Superior temporal gyrus (tissue), 1 donor: ENCODE measurements at regions not wholly inside any gene's neighbourhood (a gene's known extent, or its start where the extent isn't known, plus 50 kb on each side); places are given as distances from the start of the nearest gene placed in this dataset.
"Not testable (repeated sequence)": the region's sequence is repeated elsewhere in the genome, so short reads cannot be mapped to it uniquely, and the experiment has no call there.

ENCODE experiments used
- DNase-seq: peaks from one replicate; pipeline ENCODE4 v3.0.0-alpha.2; 2016; ENCODE audit errors: extremely low spot score

DNA sequence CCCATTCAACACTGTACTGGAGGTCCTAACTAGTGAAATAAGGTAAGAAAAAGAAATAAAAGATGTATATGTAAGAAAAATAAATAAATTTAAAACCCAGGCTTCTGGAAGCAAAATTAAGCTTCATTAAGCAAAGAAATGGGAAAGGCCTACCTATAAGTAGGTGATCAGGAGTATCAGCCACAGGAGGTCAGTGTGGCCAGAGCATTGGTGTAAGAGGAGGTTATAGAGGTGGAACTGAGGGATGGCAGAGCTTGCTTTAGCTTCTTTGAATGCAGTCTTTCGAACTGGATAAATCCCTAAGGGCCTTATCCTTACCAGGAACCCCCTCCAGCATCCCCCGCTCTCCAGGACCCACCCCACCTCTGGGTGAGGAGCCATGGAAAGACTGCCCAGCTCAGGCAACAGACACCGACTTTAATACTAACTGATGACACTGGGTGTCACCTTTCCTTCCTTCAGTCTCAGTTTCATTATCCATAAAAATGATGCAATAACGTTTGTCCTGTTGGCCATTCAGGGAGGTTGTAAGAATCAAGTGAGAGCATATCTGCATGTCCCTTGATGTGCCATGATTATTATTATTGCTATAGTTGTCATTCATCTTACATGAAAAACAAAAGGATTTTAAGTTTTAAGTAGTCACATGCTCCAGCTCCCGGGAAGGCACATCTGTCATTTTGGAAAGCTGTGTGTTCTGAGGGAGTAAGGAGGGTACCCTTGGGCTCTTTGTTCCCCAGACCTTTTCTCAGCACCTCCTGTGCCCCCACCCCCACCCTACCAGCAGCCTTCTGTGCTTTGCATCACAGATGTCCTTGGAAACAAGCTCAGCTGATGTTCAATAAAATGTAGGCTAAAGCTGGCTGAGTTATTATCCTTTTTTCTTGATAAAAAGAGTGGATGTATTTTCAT is 50.8 kb upstream of the CTNNA1 start:
- DNase-seq = no peak

DNA sequence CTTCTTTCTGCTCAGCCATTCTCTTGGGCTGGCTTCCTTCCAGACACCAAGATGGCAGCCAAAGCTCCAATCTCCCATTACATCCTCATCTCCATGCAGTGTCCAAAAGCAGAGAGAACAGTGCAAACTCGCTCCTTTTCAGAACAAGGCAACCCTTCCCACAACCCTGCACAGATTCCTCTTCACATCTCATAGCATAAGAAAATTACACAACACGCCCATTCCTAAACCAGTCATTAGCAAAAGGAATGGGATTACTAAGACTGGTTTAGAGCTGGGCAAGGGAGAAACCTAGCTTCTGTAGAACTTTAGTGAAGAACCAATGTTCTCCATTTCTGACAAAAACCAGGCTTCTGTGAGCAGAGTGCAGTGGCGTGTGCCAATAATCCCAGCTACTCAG is 51.5 kb upstream of the CTNNA1 start:
- no peak for DNase-seq

DNA sequence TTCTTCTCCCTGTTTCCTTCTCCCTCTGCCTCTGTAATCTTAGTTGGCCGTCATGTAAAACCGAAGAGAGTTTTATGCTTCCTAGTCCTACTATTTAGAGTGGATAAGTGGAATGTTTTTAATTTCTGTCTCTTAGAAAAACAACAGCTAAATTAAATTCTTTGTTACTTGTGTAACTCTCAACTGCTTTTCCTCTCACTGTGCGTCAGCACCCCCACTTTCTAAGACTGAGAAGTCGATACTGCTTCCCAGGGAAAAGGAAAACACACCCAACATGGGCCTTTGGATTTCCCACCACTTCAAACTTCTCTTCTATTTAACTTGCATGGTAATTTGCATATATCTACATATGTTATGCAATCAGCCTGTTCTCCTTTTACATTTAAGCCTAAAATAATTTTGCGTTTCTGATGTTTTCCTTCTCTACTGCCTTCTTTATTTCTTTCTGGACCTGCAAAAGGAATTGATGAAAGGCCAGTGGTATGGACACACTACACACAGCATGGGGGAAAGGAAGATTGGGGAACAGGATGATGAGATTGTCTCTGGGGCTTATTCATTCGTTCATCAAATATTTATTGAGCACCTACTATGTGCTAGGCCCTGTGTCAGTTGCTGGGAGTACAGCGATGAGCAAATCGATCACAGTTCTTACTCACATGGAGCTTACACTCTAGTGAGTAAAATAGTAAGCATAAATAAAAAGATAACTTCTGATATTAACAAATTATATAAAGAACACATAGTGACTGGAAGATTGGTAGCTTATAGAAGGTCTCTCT is 52.5 kb upstream of the CTNNA1 start:
- no peak for DNase-seq

DNA sequence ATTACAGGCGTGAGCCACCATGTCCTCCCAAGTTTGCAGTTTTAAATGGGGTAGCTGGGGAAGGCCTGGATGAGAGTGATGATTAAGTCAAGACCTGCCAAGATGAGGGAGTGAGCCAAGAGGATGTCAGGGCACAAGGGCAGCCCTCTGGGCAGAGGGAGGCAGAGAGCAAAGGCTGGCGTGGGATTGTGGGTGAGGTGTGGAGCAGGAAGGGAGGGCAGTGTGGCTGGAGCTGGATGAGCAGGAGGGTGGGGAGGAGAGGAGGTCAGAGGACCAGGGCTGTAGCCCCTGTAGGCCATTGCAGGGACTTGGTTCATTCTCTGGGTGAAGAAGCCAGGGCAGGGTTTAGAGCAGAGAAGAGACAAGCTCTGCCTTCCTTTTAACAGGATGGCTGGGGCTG is 53.7 kb upstream of the CTNNA1 start:
- no peak for DNase-seq

DNA sequence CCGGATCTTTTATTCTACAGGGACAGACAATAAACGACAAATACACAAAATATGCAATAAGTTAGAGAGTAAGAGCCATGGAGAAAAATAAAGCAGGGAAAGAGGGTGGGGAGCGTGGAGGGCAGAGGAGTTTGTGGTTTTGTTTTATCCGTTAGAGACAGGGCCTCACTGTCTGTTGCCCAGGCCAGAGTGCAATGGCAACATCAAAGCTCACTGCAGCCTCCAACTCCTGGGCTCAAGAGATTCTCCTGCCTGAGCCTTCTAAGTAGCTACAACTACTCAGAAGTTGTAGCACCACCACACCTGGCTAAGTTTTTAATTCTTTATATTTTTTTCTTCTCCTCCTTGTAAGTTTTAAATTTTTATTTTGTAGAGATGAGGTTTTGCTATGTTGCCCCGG is 54.5 kb upstream of the CTNNA1 start:
- no peak for DNase-seq

DNA sequence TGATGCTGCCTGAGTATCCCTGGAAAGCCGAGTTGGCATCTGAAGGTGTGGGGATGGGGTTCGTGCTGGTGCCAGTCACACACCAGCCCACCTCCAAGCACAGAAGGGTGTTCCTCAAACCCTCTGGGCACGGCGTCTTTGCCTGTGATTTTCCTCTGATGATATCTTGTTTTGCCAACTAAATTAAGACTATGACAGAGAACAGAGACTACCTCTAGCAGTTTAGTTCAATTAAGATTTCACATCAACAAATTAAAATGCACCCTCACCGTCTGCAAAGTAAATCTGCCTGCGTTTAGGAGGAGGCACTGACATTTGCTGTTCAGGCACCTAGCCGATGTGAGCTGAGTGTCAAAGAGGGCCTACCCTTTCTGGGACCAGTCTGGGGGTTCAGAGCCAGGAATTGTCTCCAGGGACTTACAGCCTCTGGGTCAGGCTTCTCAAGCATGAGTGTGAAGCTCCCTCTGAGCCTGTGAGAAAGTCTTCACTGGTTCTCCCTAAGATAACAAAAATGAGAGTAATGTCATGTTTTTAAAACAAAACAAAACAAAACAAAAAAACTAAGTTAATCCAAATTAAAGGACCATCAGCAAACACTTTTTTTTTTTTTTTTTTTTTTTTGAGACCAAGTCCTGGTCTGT is 55.4 kb upstream of the CTNNA1 start:
- DNase-seq = no peak

DNA sequence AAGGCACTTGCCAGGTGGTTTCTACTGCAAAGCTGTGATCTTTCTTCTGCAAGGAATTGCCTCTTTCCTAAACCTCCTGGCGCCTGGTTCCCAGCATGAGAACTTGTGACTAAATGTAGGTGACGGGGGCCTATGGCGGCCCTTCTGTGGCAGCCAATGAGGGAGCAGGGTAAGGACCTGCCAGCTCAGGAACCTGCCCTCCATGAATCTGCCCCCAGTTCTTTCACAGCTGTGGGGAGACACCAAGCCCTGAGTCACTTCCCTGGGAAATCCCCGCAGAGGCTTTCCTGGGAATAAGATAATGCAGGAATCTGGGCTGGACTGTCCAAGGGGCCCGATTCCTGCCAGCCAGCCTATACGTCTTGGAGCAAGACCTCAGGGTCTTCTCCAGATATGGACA is 56.7 kb upstream of the CTNNA1 start:
- DNase-seq = no peak

DNA sequence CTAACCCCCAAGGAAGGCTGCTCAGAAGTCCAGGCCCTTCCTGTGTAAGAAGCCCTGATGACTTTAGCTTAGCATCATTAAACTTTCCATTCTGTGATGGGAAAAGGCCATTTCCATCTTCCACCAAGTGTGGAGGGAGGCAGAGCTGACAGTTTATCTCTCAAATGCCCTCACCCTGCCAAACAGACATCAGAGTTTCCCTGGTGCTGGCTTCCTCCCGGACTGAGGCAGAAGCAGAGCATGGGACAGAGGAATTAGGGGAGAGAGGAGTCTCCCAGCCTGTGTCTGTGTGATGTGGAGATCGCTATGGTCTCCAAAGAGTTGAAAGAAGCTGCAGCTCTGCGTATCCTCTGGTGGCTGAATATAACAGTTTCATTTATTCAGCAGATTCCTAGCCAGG is 57.4 kb upstream of the CTNNA1 start:
- DNase-seq = no peak

DNA sequence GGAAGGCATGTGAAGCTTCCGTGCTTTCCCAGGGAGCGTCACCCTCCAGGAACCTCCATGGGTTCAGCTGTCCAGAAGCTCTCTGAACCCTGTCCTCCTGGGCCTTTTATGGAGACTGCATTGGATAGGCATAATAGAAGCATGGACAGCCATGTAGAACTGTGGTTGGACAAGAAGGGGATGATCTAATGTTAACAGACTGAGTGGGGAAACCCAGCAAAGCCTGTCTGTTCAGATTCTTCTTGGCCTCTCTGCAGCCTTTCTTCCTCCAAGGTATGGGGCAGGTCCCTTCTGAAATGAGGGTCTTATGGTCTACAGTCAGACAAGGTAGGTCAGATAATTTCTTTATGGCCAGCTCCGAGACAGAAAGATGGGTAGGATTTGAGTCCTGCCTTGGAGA is 59.1 kb upstream of the CTNNA1 start:
- DNase-seq = no peak

DNA sequence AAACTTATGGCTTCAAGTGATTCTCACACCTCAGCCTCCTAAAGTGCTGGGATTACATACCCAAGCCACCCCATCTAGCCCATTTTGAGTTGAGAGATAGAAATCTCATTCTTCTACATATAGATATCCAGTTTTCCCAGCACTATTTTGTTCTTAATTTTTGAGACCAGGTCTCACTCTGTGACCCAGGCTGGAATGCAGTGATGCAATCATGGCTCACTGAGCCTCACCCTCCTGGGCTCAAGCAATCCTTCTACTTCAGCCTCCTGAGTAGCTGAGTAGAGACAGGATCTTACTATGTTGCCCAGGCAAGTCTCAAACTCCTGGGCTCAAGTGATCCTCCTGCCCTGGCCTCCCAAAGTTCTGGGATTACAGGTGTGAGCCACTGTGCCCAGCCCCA is 60.9 kb upstream of the CTNNA1 start:
- no peak for DNase-seq

DNA sequence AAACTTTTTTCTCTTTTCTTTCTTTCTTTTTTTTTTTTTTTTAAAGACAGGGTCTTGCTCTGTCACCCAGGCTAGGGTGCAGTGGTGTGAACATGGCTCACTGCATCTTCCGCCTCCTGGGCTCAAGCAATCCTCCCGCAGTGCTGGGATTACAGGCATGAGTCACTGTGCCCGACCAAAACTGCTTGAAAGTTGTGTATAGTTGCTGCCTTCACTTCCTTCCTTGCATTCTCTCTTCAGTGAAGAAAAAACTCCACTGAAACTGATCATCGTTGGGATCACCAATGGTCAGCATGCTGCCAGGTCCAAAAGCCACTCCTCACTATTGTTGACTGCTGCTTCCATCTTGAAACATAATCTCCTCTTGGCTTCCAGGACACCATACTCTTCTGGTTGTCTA is 66.6 kb upstream of the CTNNA1 start:
- DNase-seq = no peak

DNA sequence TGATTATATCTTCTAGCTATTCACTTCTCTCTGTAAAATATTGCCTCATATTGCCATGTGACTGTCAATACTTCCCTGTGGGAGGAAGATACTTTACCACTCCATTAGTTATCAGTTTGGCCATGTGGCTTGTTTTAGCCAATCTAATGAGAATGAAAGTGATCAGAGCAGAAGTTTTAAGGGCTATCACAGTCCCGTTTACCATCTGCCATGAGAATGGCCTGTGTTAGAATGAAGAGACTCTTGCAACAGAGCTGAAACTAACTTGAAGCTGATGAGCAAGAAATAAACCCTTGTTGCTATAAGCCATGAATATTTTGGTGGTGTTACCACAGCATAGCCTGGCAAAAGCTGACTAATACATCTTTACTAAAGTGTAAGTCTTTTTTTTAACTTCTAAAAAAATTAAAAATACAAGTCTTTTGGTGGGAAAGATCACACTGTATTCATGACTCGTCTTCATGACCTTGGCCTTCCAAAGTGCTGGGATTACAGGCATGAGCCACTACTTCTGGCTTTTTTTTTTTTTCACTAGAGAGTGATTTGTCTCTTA is 68.0 kb upstream of the CTNNA1 start:
- DNase-seq = no peak

DNA sequence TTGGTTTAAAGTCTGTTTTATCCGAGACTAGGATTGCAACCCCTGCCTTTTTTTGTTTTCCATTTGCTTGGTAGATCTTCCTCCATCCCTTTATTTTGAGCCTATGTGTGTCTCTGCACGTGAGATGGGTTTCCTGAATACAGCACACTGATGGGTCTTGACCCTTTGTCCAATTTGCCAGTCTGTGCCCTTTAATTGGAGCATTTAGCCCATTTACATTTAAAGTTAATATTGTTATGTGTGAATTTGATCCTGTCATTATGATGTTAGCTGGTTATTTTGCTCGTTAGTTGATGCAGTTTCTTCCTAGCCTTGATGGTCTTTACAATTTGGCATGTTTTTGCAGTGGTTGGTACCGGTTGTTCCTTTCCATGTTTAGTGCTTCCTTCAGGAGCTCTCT is 70.8 kb upstream of the CTNNA1 start:
- not testable (repeated sequence) for DNase-seq

DNA sequence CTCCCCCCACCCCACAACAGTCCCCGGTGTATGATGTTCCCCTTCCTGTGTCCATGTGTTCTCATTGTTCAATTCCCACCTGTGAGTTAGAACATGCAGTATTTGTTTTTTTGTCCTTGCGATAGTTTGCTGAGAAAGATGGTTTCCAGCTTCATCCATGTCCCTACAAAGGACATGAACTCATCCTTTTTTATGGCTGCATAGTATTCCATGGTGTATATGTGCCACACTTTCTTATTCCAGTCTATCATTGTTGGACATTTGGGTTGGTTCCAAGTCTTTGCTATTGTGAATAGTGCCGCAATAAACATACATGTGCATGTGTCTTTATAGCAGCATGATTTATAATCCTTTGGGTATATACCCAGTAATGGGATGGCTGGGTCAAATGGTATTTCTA is 74.4 kb upstream of the CTNNA1 start:
- DNase-seq = not testable (repeated sequence)

DNA sequence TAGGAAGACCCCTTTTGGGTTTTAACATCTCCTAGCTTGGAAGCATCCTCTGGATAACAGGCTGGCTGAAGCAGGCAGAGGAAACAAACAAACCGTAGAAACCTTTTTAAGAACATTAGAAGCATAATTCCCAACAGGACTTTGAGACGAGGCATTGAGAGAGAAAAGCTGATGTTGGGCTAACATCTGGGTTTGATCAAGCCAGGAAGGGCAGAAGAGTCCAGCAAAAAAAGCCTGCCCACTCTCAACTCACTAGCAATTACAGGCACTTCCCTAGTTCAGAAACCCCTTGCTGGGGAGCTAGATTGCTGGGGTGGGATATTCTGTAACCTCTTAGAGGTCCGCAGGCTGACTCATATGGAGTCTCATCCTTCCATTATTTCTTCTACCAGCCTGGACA is 75.4 kb upstream of the CTNNA1 start:
- no peak for DNase-seq

DNA sequence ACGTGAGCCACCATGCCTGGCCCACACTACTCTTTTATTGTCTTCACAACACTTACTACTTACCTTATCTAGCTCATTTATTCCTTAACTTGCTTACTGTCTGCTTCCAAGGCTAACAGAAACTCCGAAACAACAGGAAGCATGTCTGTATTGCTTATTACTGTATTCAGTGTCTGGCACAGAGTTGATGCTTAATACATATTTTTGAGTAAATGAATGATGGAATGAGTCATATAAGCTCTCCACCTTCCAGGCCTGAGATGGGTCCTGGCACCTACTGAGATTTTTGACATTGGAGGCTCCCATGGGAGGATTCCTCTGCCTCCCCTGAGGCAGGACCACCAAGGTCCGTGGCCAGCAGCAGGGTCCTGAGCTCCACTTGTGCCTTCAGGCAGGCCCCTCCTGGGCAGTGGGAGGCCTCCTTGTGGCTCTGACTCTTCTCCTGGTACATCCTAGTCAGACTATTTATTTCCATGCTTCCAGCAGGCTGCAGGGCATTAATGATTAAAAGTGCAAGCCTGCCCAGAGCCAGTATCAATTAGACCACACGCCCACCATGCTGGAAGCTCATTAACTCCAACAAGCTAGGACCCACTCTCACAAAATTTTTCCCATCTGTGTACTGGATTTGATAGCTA is 76.5 kb upstream of the CTNNA1 start:
- DNase-seq = no peak

DNA sequence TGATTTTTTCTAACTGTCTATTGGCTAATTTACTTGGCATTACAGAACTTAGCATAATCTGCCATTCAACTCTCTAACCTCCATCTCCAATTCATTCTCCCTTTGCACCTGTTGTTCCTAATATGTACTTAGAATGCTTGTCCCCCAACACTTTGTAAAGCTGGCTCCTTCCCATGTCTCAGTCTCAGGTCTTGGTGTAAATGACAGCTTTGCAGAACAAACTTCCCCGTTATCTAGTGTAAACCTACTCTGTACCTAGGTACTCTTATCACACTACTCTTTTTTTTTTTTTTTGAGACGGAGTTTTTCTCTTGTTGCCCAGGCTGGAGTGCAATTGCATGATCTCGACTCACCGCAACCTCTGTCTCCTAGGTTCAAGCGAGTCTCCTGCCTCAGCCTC is 77.2 kb upstream of the CTNNA1 start:
- DNase-seq = no peak

DNA sequence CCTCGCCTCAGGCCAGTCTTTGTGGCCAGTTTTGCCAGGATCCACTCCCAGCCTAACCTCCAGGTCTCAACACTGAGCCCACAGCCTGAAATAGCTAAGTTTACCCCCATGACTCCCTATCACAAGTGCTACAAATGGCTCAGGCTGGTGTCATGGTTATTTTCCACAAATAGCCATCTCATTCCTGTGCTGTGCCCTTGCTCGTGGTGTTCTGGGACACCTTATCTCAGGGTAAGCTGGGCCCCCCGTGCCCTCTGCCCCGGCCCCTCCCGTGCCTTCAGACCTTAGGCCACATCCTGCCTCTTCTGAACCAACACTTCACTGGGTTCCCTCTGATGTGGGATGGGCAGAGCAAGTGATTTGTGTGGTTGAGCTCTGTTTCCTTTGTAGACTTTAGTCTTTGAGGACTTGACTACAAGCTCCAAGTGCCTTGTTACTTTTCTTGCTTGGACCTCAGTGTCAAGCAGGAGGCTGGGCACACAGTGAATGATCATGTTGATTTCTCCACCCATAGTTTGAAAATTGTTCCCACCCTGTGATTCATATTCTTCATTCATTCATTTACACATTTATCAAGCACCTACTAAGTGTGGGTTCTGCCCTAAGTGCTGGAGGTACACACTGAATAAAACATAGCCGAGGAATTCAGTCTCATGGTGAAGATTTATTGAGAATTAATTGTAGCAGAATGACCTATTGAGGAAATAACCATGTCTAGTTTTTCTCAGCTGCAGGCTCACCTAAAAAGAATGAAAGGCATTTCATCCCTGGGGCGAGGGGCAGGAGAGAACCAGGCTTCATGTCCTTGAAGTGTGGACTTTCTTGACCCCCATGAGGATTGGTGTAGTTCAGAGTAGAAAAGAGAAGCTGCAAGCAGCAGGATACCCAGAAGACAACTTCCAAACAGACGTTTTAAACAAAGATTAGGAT is 84.5 kb upstream of the CTNNA1 start:
- no peak for DNase-seq

DNA sequence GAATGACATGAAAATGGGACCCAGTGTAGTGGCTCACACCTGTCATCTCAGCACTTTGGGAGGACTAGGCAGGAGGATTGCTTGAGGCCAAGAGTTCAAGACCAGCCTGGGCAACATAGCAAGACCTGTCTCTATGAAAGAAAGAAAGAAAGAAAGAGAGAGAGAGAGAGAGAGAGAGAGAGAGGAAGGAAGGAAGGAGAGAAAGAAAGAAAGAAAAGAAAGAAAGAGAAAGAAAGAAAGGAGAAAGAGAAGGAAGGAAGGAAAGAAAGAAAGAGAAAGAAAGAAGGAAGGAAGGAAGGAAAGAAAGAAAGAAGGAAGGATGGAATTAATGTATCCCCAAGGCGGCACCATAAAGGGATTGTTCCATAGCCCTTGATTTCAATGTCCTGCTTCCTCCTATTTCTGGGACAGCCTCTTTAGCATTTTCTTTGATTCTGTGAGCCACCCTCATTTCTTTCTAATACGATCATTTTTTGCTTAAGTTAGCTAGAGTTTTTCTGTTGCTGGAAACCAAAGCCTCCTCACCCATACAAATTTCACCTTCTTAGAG is 85.4 kb upstream of the CTNNA1 start:
- DNase-seq = not testable (repeated sequence)

DNA sequence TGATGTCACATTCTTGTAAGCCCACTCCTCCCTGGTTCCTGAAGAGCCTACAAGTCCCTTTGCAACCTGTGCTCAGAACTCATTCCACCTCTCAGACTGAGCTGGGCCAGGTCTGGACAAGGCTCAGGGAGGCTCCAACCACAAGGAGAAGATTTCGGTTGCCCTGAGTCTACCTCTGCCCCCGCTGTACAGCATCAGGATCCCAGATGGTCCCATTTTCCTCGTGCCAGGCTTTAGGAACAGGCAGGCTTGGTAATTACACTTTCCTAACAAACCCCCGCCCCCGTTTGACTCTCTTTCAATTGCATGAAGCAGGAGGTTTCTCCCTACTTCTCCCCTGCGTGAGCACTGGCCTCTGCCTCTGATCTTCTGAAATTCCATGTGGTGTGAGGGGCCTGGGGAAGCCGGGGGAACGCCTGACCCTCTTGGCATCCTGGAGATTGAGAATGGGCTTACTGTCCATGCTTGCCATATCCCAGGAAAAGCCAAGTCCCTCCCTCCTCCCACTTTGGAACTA is 86.9 kb upstream of the CTNNA1 start:
- no peak for DNase-seq
